ENCODE measurements at regions not wholly inside any gene's neighbourhood (a gene's known extent, or its start where the extent isn't known, plus 50 kb on each side); places are given as distances from the start of the nearest gene placed in this dataset.

GRCh38 chr2:221943076-221943810 lies 355.6 kb downstream of the PAX3 start:
- no peak for TF ChIP-seq POLR2A (IDR thresholded peaks at IDR 0.05)
- no peak for TF ChIP-seq CTCF (IDR thresholded peaks at IDR 0.05)
- H3K4me3 ChIP-seq = no peak overlapping the region
- no peaks in the 10 kb centered on the region for H3K27me3 ChIP-seq
- intact Hi-C loops (cut with DNase I; ENCODE audit: low total_unique reads) = no loop called here
- DNase-seq = peak; percentile 34 to 74
- peak overlapping the region; percentile 62 for H3K27ac ChIP-seq
- H3K36me3 ChIP-seq = no peaks in the 10 kb centered on the region
- H3K4me1 ChIP-seq = peaks cover 0 to 4% of the 10 kb centered on the region in 2 donors
- no peaks in the 10 kb centered on the region for H3K9me3 ChIP-seq

DNA sequence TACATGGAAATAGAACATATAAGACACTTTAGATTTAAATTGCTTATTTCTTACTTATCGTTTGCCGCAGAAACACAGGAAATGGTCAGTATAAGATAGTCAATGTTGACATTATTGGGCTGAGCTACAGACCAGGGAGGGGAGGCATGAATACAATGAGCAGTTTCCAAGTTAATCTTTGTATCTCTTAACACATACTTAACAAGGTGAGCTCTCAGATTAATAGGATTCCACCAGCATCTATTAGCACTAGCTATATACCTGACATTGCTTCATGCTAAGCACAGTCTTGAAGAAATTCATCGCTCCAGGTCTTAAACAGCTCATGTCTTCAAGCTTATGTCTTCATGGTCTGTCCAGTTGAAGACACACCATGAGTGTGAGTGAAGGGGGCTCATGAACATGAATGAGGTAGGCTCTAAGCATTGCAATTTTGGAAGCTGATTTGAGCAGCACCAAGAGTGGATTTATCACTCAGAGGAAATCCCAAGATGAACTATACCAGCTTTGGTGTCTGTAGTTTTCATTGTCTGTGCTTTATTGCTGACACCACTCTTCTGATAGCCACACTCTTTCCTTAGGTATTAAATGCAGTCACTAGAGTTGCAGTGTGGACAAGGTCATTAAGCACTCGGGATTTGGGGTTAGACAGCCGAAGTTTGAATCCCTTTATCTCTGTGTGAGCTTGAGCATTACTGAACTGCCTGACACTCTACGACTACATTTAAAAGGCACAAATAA lies 359.3 kb upstream of the EPHA4 start:
- H3K27ac ChIP-seq = no peak overlapping the region
- H3K9me3 ChIP-seq = no peaks in the 10 kb centered on the region
- H3K36me3 ChIP-seq = no peaks in the 10 kb centered on the region
- intact Hi-C loops (cut with DNase I; ENCODE audit: low total_unique reads) = no loop called here
- DNase-seq = no peak
- no peaks in the 10 kb centered on the region for H3K4me1 ChIP-seq
- TF ChIP-seq POLR2A (IDR thresholded peaks at IDR 0.05) = no peak
- no peak for TF ChIP-seq CTCF (IDR thresholded peaks at IDR 0.05)
- no peak overlapping the region for H3K4me3 ChIP-seq
- H3K27me3 ChIP-seq = no peaks in the 10 kb centered on the region

DNA sequence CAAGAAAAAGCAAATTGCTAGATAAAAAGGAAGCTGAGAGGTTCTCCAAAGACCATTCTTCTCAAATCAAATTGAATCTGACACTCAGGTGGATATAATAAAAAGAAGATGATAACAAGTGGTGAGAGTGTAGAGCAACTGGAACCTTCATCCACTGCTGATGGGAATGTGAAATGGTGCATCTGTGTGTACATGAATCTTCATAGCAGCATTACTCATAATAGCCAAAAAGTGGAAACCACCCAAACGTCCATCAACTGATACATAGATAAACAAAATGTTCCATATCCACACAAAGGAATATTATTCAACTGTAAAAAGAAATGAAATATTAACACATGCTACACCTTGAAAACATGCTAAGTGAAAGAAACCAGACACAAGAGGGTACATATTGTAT lies 357.2 kb upstream of the EPHA4 start:
- H3K4me3 ChIP-seq = no peak overlapping the region
- intact Hi-C loops (cut with DNase I; ENCODE audit: low total_unique reads) = no loop called here
- no peak for DNase-seq
- no peaks in the 10 kb centered on the region for H3K27me3 ChIP-seq
- H3K27ac ChIP-seq = no peak overlapping the region
- TF ChIP-seq POLR2A (IDR thresholded peaks at IDR 0.05) (no peak), CTCF (IDR thresholded peaks at IDR 0.05) (no peak)
- H3K9me3 ChIP-seq = no peaks in the 10 kb centered on the region
- no peaks in the 10 kb centered on the region for H3K4me1 ChIP-seq
- no peaks in the 10 kb centered on the region for H3K36me3 ChIP-seq

- DNase-seq = no peak
- H3K27ac ChIP-seq = no peak overlapping the region
- H3K9me3 ChIP-seq = no peaks in the 10 kb centered on the region
- H3K27me3 ChIP-seq = no peaks in the 10 kb centered on the region
- no peaks in the 10 kb centered on the region for H3K4me1 ChIP-seq
- intact Hi-C loops (cut with DNase I; ENCODE audit: low total_unique reads) = no loop called here
- H3K4me3 ChIP-seq = no peak overlapping the region
- TF ChIP-seq CTCF (IDR thresholded peaks at IDR 0.05) (no peak), POLR2A (IDR thresholded peaks at IDR 0.05) (no peak)
- H3K36me3 ChIP-seq = no peaks in the 10 kb centered on the region
Observed at GRCh38 chr2:221926327-221926726, 354.2 kb upstream of the EPHA4 start.

DNA sequence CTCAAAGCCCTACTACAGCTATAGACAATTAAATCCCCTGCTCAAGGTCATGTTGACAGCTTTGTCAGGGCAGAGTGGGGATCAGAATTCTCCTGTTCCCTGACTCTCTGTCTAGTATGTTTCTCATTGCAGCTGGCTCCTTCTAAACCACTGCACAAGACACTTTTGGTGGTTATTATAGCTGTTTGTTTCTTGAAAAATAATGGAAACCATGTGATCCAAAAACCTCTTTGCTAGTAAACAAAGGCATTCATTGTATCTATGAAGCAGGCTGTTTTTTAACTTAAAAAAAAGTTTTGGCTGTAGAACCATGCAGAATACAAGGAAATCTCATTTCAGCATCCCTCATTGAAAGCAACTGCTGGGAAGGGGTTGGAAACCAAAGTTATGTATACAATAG lies 352.5 kb upstream of the EPHA4 start:
- Histone ChIP-seq H3K4me3 (no peak overlapping the region), H3K27ac (no peak overlapping the region), H3K4me1 (no peaks in the 10 kb centered on the region), H3K36me3 (no peaks in the 10 kb centered on the region), H3K9me3 (no peaks in the 10 kb centered on the region), H3K27me3 (no peaks in the 10 kb centered on the region)
- TF ChIP-seq POLR2A (IDR thresholded peaks at IDR 0.05) (no peak), CTCF (IDR thresholded peaks at IDR 0.05) (no peak)
- intact Hi-C loops (cut with DNase I; ENCODE audit: low total_unique reads) = no loop called here
- DNase-seq = no peak

Data from uterus (tissue), 3 donors.